HG03060 (cell line): ENCODE measurements at regions not wholly inside any gene's neighbourhood (a gene's known extent, or its start where the extent isn't known, plus 50 kb on each side); places are given as distances from the start of the nearest gene placed in this dataset.

ENCODE experiments used
- ATAC-seq: cut with Tn5 transposase; IDR thresholded peaks from one replicate; pipeline ENCODE4 v1.9.1; 2021; ENCODE audit warnings: low read depth, moderate number of reproducible peaks; ENCODE audit not compliant: unreplicated experiment

- ATAC-seq: no peak
Observed at GRCh38 chrX:45379236-45379635, 178.6 kb upstream of the DIPK2B start.

- no peak for ATAC-seq
Observed at GRCh38 chrX:45372151-45372550, 171.5 kb upstream of the DIPK2B start.

- ATAC-seq: no peak
Observed at GRCh38 chrX:45368705-45369104, 168.0 kb upstream of the DIPK2B start.

GRCh38 chrX:45363596-45363995, 162.9 kb upstream of the DIPK2B start:
- no peak for ATAC-seq

- no peak for ATAC-seq
Observed at GRCh38 chrX:45360571-45360970, 159.9 kb upstream of the DIPK2B start.

GRCh38 chrX:45358392-45358791, 157.7 kb upstream of the DIPK2B start:
- no peak for ATAC-seq

- ATAC-seq: no peak
Observed at GRCh38 chrX:45353456-45353855, 152.8 kb upstream of the DIPK2B start.

- no peak for ATAC-seq
Observed at GRCh38 chrX:45352611-45353010, 151.9 kb upstream of the DIPK2B start.

GRCh38 chrX:45351478-45351877, 150.8 kb upstream of the DIPK2B start:
- no peak for ATAC-seq

- ATAC-seq: no peak
Observed at GRCh38 chrX:45348296-45348695, 147.6 kb upstream of the DIPK2B start.

GRCh38 chrX:45347877-45348276, 147.2 kb upstream of the DIPK2B start:
- no peak for ATAC-seq

GRCh38 chrX:45344594-45344993, 143.9 kb upstream of the DIPK2B start:
- no peak for ATAC-seq

GRCh38 chrX:45329217-45329616, 128.5 kb upstream of the DIPK2B start:
- no peak for ATAC-seq

- no peak for ATAC-seq
Observed at GRCh38 chrX:45324941-45325340, 124.3 kb upstream of the DIPK2B start.

GRCh38 chrX:45323387-45323786, 122.7 kb upstream of the DIPK2B start:
- ATAC-seq: no peak

GRCh38 chrX:45322820-45323219, 122.1 kb upstream of the DIPK2B start:
- ATAC-seq: no peak

GRCh38 chrX:45322382-45322781, 121.7 kb upstream of the DIPK2B start:
- no peak for ATAC-seq

GRCh38 chrX:45320191-45320590, 119.5 kb upstream of the DIPK2B start:
- no peak for ATAC-seq

- no peak for ATAC-seq
Observed at GRCh38 chrX:45309801-45310200, 109.1 kb upstream of the DIPK2B start.

GRCh38 chrX:45309096-45309495, 108.4 kb upstream of the DIPK2B start:
- ATAC-seq: no peak

GRCh38 chrX:45306794-45307193, 106.1 kb upstream of the DIPK2B start:
- no peak for ATAC-seq

- ATAC-seq: no peak
Observed at GRCh38 chrX:45300638-45301037, 100.0 kb upstream of the DIPK2B start.

- no peak for ATAC-seq
Observed at GRCh38 chrX:45295259-45295986, 94.7 kb upstream of the DIPK2B start.
